GM10266 (cell line): ENCODE measurements at regions not wholly inside any gene's neighbourhood (a gene's known extent, or its start where the extent isn't known, plus 50 kb on each side); places are given as distances from the start of the nearest gene placed in this dataset.

ENCODE experiments used
- DNase-seq: peaks from one replicate; pipeline ENCODE4 v3.0.0; 2012; ENCODE audit errors: extremely low spot score
- CTCF ChIP-seq: IDR thresholded peaks from 2 replicates; pipeline ENCODE4 v1.5.1; 2012; ENCODE audit warnings: mild to moderate bottlenecking, low read depth; ENCODE audit not compliant: control insufficient read depth, insufficient read depth; ENCODE audit errors: missing control alignments

DNA sequence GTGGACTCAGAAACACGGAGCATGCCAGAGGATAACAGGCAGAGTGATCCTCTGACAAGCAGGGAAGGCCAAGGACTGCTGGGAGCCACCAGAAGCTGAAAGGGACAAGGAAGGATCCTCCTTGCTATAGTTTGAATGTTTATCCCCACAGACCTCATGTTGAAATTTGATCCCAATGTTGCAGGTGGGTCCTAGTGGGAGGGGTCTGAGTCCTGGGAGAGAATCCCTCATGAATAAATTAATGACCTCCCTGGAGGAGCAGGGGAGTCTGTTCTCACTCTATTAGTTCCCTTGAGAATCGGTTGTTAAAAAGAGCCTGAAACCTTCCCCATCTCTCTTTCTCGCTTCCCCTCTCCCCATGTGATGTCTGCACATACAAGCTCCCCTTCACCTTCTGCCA, 124.4 kb downstream of the FBXO15 start:
- no peak for TF ChIP-seq CTCF
- no peak for DNase-seq

- no peak for TF ChIP-seq CTCF
These were observed 127.8 kb downstream of the FBXO15 start for GRCh38 chr18:74019864-74020263.

DNA sequence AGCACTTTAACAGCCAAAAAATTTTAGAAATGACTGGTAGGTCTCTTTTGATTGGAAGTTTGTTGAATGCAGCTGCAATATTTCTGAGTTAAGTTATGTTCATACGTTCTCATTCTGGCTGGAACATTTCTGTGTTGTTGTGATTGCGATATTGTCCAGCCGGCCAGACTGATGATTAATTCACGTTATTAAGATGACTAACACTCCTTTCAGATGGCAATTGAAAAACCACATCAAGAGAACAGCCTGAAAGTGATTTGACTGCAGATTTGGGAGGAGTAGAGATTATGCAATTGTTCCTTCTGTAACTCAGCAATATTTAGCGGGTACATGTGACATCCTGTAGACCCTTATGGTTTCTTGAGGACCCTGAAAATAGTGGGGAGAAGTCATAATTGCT, 133.7 kb downstream of the FBXO15 start:
- no peak for TF ChIP-seq CTCF
- DNase-seq = no peak

More at GRCh38 chr18:74019864-74020263, 127.8 kb downstream of the FBXO15 start:
- no peak for DNase-seq

GRCh38 chr18:74012954-74013630, 134.5 kb downstream of the FBXO15 start:
- TF ChIP-seq CTCF = no peak
- no peak for DNase-seq

GRCh38 chr18:74006143-74006542, 141.5 kb downstream of the FBXO15 start:
- no peak for DNase-seq
- TF ChIP-seq CTCF = no peak

DNA sequence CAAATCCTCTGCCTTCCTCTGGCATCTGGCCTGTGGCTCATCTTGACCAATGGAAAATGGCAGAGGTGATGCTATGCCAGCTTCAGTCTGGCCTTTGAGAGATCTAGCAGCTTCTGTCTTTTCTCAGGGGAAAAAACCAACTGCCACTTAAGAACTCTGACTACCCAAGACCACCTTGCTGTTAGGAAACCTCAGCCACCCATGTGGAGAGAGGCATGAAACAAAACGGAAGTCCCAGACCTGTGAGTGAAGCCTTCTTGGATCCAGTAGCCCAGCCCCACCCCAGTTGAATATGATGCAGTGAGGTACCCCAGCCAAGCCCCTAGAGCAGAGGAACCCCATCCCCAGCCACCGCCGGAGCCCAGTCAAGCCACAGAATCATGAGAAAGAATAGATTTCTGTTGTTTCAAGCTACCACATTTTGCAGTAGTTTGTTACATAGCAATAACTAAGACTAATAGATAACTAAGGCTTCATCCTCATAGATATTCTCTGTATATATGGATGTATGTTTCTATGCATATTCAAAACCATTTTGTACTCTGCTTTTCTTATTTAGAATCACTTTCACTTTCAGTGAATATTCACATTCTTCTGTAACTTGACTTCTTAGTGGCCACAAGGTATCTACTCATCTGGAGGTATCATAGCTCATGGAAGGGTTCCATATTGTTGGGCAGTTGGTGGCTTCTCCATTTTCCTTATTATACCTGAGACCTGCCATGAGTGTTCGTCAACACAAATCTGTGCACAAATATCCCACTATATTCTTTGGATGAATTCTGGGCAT, 142.1 kb downstream of the FBXO15 start:
- DNase-seq = no peak
- TF ChIP-seq CTCF = no peak
